Left ventricle myocardium inferior (tissue), 1 donor: ENCODE measurements at regions not wholly inside any gene's neighbourhood (a gene's known extent, or its start where the extent isn't known, plus 50 kb on each side); places are given as distances from the start of the nearest gene placed in this dataset.

Source experiments
- DNase-seq: peaks from one replicate; pipeline ENCODE4 v3.0.0-alpha.2; 2020
- H3K27ac ChIP-seq: fragments of 200-600 bp; replicated peaks from 2 replicates; pipeline ENCODE4 v1.8.0; 2021
- H3K27me3 ChIP-seq: fragments of 200-600 bp; 2 replicates; pipeline ENCODE4 v1.8.0; 2021; ENCODE audit warnings: low read depth
- H3K36me3 ChIP-seq: fragments of 200-600 bp; 2 replicates; pipeline ENCODE4 v1.8.0; 2021
- H3K4me1 ChIP-seq: fragments of 200-600 bp; 2 replicates; pipeline ENCODE4 v1.8.0; 2021
- H3K4me3 ChIP-seq: fragments of 200-600 bp; 2 replicates; pipeline ENCODE4 v1.8.0; 2021; ENCODE audit warnings: mild to moderate bottlenecking, moderate library complexity
- H3K9me3 ChIP-seq: fragments of 200-600 bp; replicated peaks from 2 replicates; pipeline ENCODE4 v1.8.0; 2021
- CTCF ChIP-seq: fragments of 200-600 bp; IDR thresholded peaks from 2 replicates; pipeline ENCODE4 v1.8.0; 2021; ENCODE audit warnings: antibody characterized with exemption, mild to moderate bottlenecking, borderline replicate concordance
- intact Hi-C: fragments of 100-400 bp; cut with micrococcal nuclease; formaldehyde crosslinking; loops from one replicate; pipeline ENCODE4 v1.11.0; 2022
- donor health status: DM: no; HTN: yes; CAD: no; lungs with severe emphysema.

- intact Hi-C loops, result no loop called here
- Histone ChIP-seq H3K4me3 (no peak overlapping the region), H3K27me3 (no peaks in the 10 kb centered on the region), H3K9me3 (no peaks in the 10 kb centered on the region), H3K27ac (no peak overlapping the region), H3K36me3 (no peaks in the 10 kb centered on the region), H3K4me1 (no peaks in the 10 kb centered on the region)
- no peak for TF ChIP-seq CTCF
- no peak for DNase-seq
Observed at GRCh38 chr3:24622696-24623225, 128.1 kb upstream of the THRB start.

- TF ChIP-seq CTCF, result no peak
- H3K27me3 ChIP-seq, result no peaks in the 10 kb centered on the region
- intact Hi-C loops, result no loop called here
Observed at GRCh38 chr3:24623657-24624056, 129.0 kb upstream of the THRB start.

GRCh38 chr3:24624938-24625681 is 130.5 kb upstream of the THRB start:
- intact Hi-C loops, result no loop called here
- Histone ChIP-seq H3K4me1 (no peaks in the 10 kb centered on the region), H3K36me3 (no peaks in the 10 kb centered on the region), H3K9me3 (no peaks in the 10 kb centered on the region), H3K27ac (no peak overlapping the region), H3K27me3 (no peaks in the 10 kb centered on the region), H3K4me3 (no peak overlapping the region)
- no peak for DNase-seq
- no peak for TF ChIP-seq CTCF

More at GRCh38 chr3:24623657-24624056, 129.0 kb upstream of the THRB start:
- no peak overlapping the region for H3K27ac ChIP-seq
- no peaks in the 10 kb centered on the region for H3K4me1 ChIP-seq
- no peaks in the 10 kb centered on the region for H3K9me3 ChIP-seq
- no peak overlapping the region for H3K4me3 ChIP-seq
- DNase-seq, result no peak
- no peaks in the 10 kb centered on the region for H3K36me3 ChIP-seq

- no peaks in the 10 kb centered on the region for H3K4me1 ChIP-seq
- H3K36me3 ChIP-seq, result no peaks in the 10 kb centered on the region
- H3K9me3 ChIP-seq, result no peaks in the 10 kb centered on the region
- intact Hi-C loops, result no loop called here
- H3K27me3 ChIP-seq, result no peaks in the 10 kb centered on the region
- no peak overlapping the region for H3K4me3 ChIP-seq
- no peak for DNase-seq
- no peak overlapping the region for H3K27ac ChIP-seq
- no peak for TF ChIP-seq CTCF
Observed at GRCh38 chr3:24628523-24629258, 134.0 kb upstream of the THRB start.

GRCh38 chr3:24631481-24631880 is 136.8 kb upstream of the THRB start:
- no peaks in the 10 kb centered on the region for H3K27me3 ChIP-seq
- TF ChIP-seq CTCF, result no peak
- no peak overlapping the region for H3K4me3 ChIP-seq
- intact Hi-C loops, result no loop called here
- no peaks in the 10 kb centered on the region for H3K36me3 ChIP-seq
- peaks cover 10% of the 10 kb centered on the region for H3K9me3 ChIP-seq
- DNase-seq, result no peak
- H3K27ac ChIP-seq, result no peak overlapping the region
- no peaks in the 10 kb centered on the region for H3K4me1 ChIP-seq
